ENCODE measurements at regions not wholly inside any gene's neighbourhood (a gene's known extent, or its start where the extent isn't known, plus 50 kb on each side); places are given as distances from the start of the nearest gene placed in this dataset.
"Not testable (repeated sequence)": the region's sequence is repeated elsewhere in the genome, so short reads cannot be mapped to it uniquely, and the experiment has no call there.

- no peaks in the 10 kb centered on the region for H3K36me3 ChIP-seq (replicated peaks; ENCODE audit: low read depth, low read length)
- no peaks in the 10 kb centered on the region for H3K9me3 ChIP-seq (ENCODE audit: insufficient read depth, low read length)
- H2AFZ ChIP-seq (ENCODE audit: low read depth, low read length): no peak overlapping the region
- no peaks in the 10 kb centered on the region for H3K4me1 ChIP-seq (ENCODE audit: low read length)
- no peak overlapping the region for H3K9ac ChIP-seq (ENCODE audit: low read length)
- H4K20me1 ChIP-seq (ENCODE audit: insufficient read depth, low read length): no peaks in the 10 kb centered on the region
- H3K79me2 ChIP-seq (ENCODE audit: low read length): no peaks in the 10 kb centered on the region
- no peak overlapping the region for H3K27ac ChIP-seq (ENCODE audit: low read length)
- no peaks in the 10 kb centered on the region for H3K27me3 ChIP-seq (ENCODE audit: low read depth, low read length)
- no peak for TF ChIP-seq EZH2phosphoT487 (IDR thresholded peaks at IDR 0.05; ENCODE audit: low read depth)
- no peak for TF ChIP-seq CTCF (IDR thresholded peaks at IDR 0.05; ENCODE audit: low read depth, low read length)
- no peak overlapping the region for H3K4me3 ChIP-seq (ENCODE audit: low read length)
- H3K4me2 ChIP-seq (ENCODE audit: low read length): no peak overlapping the region
Observed at GRCh38 chr7:34343667-34344066, 314.4 kb upstream of the NPSR1 start.

- H2AFZ ChIP-seq (ENCODE audit: low read depth, low read length): no peak overlapping the region
- H3K27ac ChIP-seq (ENCODE audit: low read length): no peak overlapping the region
- H3K9me3 ChIP-seq (ENCODE audit: insufficient read depth, low read length): no peaks in the 10 kb centered on the region
- H3K79me2 ChIP-seq (ENCODE audit: low read length): no peaks in the 10 kb centered on the region
- H4K20me1 ChIP-seq (ENCODE audit: insufficient read depth, low read length): no peaks in the 10 kb centered on the region
- no peaks in the 10 kb centered on the region for H3K36me3 ChIP-seq (replicated peaks; ENCODE audit: low read depth, low read length)
- no peak for TF ChIP-seq EZH2phosphoT487 (IDR thresholded peaks at IDR 0.05; ENCODE audit: low read depth)
- H3K4me2 ChIP-seq (ENCODE audit: low read length): no peak overlapping the region
- no peak overlapping the region for H3K4me3 ChIP-seq (ENCODE audit: low read length)
- H3K4me1 ChIP-seq (ENCODE audit: low read length): no peaks in the 10 kb centered on the region
- H3K27me3 ChIP-seq (ENCODE audit: low read depth, low read length): no peaks in the 10 kb centered on the region
- H3K9ac ChIP-seq (ENCODE audit: low read length): no peak overlapping the region
Observed at GRCh38 chr7:34354011-34354410, 304.0 kb upstream of the NPSR1 start.

GRCh38 chr7:34354899-34355298, 303.1 kb upstream of the NPSR1 start:
- Histone ChIP-seq H3K79me2 (ENCODE audit: low read length) (no peaks in the 10 kb centered on the region), H3K9me3 (ENCODE audit: insufficient read depth, low read length) (no peaks in the 10 kb centered on the region), H3K4me2 (ENCODE audit: low read length) (no peak overlapping the region), H3K27me3 (ENCODE audit: low read depth, low read length) (no peaks in the 10 kb centered on the region), H2AFZ (ENCODE audit: low read depth, low read length) (no peak overlapping the region), H3K36me3 (replicated peaks; ENCODE audit: low read depth, low read length) (no peaks in the 10 kb centered on the region), H3K9ac (ENCODE audit: low read length) (no peak overlapping the region), H3K27ac (ENCODE audit: low read length) (no peak overlapping the region), H3K4me3 (ENCODE audit: low read length) (no peak overlapping the region), H4K20me1 (ENCODE audit: insufficient read depth, low read length) (no peaks in the 10 kb centered on the region), H3K4me1 (ENCODE audit: low read length) (no peaks in the 10 kb centered on the region)
- TF ChIP-seq EZH2phosphoT487 (IDR thresholded peaks at IDR 0.05; ENCODE audit: low read depth) (no peak), CTCF (IDR thresholded peaks at IDR 0.05; ENCODE audit: low read depth, low read length) (no peak)

- Histone ChIP-seq H3K9me3 (ENCODE audit: insufficient read depth, low read length) (no peaks in the 10 kb centered on the region), H3K4me2 (ENCODE audit: low read length) (no peak overlapping the region), H3K36me3 (replicated peaks; ENCODE audit: low read depth, low read length) (no peaks in the 10 kb centered on the region), H3K4me1 (ENCODE audit: low read length) (no peaks in the 10 kb centered on the region), H3K9ac (ENCODE audit: low read length) (no peak overlapping the region), H2AFZ (ENCODE audit: low read depth, low read length) (no peak overlapping the region), H3K27me3 (ENCODE audit: low read depth, low read length) (no peaks in the 10 kb centered on the region), H3K79me2 (ENCODE audit: low read length) (no peaks in the 10 kb centered on the region), H3K27ac (ENCODE audit: low read length) (no peak overlapping the region), H4K20me1 (ENCODE audit: insufficient read depth, low read length) (no peaks in the 10 kb centered on the region), H3K4me3 (ENCODE audit: low read length) (no peak overlapping the region)
- no peak for TF ChIP-seq EZH2phosphoT487 (IDR thresholded peaks at IDR 0.05; ENCODE audit: low read depth)
- TF ChIP-seq CTCF (IDR thresholded peaks at IDR 0.05; ENCODE audit: low read depth, low read length): no peak
Observed at GRCh38 chr7:34357068-34357467, 300.9 kb upstream of the NPSR1 start.

- Histone ChIP-seq H3K4me1 (ENCODE audit: low read length) (no peaks in the 10 kb centered on the region), H3K9me3 (ENCODE audit: insufficient read depth, low read length) (no peaks in the 10 kb centered on the region), H3K4me3 (ENCODE audit: low read length) (no peak overlapping the region), H3K27ac (ENCODE audit: low read length) (no peak overlapping the region), H3K9ac (ENCODE audit: low read length) (no peak overlapping the region), H3K36me3 (replicated peaks; ENCODE audit: low read depth, low read length) (no peaks in the 10 kb centered on the region), H3K79me2 (ENCODE audit: low read length) (no peaks in the 10 kb centered on the region), H3K27me3 (ENCODE audit: low read depth, low read length) (no peaks in the 10 kb centered on the region), H3K4me2 (ENCODE audit: low read length) (no peak overlapping the region), H2AFZ (ENCODE audit: low read depth, low read length) (no peak overlapping the region), H4K20me1 (ENCODE audit: insufficient read depth, low read length) (no peaks in the 10 kb centered on the region)
- TF ChIP-seq EZH2phosphoT487 (IDR thresholded peaks at IDR 0.05; ENCODE audit: low read depth) (no peak), CTCF (IDR thresholded peaks at IDR 0.05; ENCODE audit: low read depth, low read length) (no peak)
Observed at GRCh38 chr7:34357946-34358345, 300.1 kb upstream of the NPSR1 start.

- not testable (repeated sequence) for H3K36me3 ChIP-seq (replicated peaks; ENCODE audit: low read depth, low read length); H3K4me3 ChIP-seq (ENCODE audit: low read length); H3K4me1 ChIP-seq (ENCODE audit: low read length); H3K27ac ChIP-seq (ENCODE audit: low read length); H3K79me2 ChIP-seq (ENCODE audit: low read length); H3K4me2 ChIP-seq (ENCODE audit: low read length); H3K9me3 ChIP-seq (ENCODE audit: insufficient read depth, low read length); H3K9ac ChIP-seq (ENCODE audit: low read length); H4K20me1 ChIP-seq (ENCODE audit: insufficient read depth, low read length); H2AFZ ChIP-seq (ENCODE audit: low read depth, low read length); H3K27me3 ChIP-seq (ENCODE audit: low read depth, low read length)
Observed at GRCh38 chr7:34358578-34358977, 299.4 kb upstream of the NPSR1 start.
